Stimulated activated naive CD8-positive, alpha-beta T cell treated with anti-CD3 and anti-CD28 coated beads, Interleukin-15, Interleukin-2, amounts not matched to agents 100 U/mL and 50 U/mL, for 24 hours (primary cell): ENCODE measurements at regions not wholly inside any gene's neighbourhood (a gene's known extent, or its start where the extent isn't known, plus 50 kb on each side); places are given as distances from the start of the nearest gene placed in this dataset.

Experiments
- ATAC-seq: fragments of 150-1000 bp; cut with Tn5 transposase; one replicate; pipeline ENCODE4 v1.10.0; 2021
- DNase-seq: peaks from one replicate; pipeline ENCODE4 v3.0.0; 2021

DNA sequence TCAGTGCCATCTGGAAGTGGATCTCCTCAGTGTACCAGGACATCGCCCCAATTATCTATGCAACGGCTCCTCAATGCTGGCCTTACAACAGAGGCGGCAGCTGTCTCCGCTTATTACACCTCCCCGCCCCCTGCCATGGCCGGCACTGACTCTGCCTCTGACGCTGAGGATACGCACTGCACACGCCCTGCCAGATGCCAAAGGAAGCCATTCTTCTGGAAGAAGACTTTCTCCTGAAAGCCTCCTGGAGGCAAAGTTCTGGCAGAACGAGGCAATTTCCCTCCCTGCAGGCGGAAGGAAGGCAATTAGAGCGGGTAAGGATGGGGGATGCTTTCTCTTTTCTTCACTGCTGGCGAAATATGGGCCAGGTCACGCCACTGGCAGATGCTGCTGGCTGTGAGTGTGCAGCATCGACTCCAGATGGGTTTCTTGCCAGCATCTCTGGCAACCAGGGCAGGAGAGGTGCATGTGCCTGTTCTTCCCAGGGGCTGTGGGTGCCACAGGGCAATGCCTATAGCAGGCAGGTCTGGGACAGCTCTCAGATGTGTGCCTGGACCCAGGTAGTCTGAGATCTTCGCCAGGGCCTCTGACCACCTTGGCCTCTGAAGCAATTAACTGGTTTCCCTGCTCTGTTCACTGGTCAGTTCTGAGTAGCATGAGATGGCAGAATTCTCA lies 62.2 kb upstream of the MRPS22 start:
- ATAC-seq (no peak), DNase-seq (no peak)

DNA sequence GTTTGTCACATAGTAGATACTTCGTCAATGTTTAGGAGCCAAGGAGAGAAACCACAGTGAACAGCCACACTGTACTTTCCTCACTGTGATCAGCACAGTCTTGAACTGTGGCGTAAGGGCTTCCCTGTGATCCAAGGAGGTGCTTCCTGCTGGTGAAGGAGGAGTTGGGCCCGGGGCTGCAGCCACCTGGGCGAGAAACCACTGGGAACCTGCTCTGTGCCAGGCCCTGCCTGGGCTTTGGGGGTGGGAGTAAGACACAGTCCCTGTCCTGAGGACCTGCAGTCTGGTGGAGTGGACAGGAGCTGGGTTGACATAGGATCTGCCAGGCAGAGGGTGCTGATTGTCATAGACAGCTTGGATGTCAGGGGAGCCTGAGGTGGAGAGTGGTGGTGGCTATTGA lies 60.5 kb upstream of the MRPS22 start:
- no peak for DNase-seq
- ATAC-seq = no peak

DNA sequence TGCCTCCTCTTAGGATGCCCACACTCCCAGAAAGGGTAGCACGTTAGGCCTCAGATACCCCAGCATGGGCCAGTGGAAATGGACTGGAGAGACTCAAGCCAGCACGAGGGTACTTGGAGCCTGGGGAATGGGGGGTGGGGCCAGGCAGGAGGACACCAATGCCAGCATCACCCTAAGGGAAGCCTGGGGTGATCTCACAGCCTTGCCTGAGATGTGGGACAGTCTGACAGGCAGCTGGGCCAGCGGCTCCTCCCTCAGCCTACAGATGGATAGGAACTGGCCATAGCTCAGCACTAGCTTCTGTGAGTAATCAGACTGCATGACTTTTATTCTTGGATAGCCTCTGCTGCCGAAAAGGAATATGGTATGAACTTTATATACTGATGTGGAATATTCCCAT lies 59.6 kb upstream of the MRPS22 start:
- DNase-seq (no peak), ATAC-seq (no peak)

DNA sequence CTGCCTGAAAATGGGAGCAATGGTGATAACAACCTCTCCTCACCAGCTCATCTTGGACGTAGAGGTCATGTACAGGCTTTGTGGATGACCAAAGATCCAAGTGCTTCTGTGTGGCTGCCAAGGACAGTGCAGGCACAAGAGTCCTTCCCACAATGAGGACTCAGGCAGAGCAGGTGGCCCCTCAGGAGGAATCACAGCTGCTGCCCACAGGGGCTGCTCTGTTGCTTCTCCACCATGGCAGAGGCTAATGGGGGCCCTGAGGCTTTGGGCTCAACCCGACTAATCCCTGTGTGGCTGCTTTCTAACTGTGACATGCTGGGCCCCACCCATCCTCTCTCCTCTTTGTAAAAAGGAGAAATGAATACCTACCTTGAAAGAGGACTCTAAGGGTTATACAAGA lies 58.1 kb upstream of the MRPS22 start:
- no peak for ATAC-seq

DNA sequence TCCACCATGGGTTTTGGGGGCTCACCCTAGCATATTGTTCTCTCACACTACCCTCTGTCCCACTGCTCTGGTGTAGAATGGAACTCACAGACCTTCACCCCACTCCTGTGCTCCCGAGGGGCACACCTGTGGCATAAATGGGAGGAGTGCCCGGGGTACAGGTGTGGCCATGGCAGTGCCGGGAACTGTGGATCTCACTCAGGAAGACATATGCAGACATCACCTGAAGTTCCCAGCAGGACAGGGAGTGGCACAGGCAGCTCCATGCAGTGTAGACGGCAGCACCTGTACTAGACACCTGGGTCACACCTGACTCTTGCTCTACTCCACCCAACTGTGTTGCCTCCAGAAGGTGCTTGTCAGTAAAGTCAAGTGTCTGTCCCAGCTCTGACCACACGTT lies 57.6 kb upstream of the MRPS22 start:
- DNase-seq = no peak

More for the DNA sequence above, 58.1 kb upstream of the MRPS22 start:
- no peak for DNase-seq

DNA sequence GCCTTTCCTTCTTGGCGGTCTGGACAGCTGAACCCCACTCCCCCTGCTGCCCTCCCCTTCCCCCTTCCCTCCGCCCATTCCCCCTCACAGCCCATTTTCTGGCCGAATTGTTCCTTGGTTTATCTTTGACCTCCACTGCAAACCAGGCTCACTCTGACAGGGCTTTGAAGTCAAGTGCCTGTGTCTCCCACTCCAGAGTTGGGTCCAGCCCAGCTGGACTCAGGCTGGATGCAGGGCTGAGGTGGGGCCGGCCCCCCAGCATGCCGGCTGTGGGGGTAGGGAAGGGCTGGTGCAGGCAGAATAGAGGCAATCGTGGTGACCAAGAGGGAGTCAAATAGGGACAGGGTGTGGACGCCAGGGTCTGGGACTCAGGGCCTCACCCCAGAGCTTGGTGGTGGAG lies 57.0 kb upstream of the MRPS22 start:
- DNase-seq = no peak
- ATAC-seq = no peak

More for the DNA sequence above, 57.6 kb upstream of the MRPS22 start:
- no peak for ATAC-seq

DNA sequence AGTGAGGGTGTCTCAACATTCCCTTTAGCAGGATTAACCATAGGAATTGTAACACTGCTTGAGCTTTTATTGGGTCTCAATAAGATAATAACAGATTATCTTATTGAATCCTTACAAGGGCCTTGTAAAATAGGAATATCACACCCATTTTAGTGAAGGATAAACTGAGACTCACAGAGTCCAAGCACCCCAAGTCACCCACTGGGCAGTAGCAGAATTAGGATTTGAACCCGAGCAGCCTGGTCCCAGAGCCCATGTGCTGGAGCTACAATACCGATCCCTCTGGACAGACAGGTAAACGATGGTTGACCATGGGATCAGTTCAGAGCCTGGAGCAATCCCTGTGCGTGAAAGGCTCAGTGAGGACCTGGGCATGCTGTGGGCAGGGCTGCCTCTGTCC lies 56.3 kb upstream of the MRPS22 start:
- ATAC-seq = no peak
- DNase-seq = no peak

DNA sequence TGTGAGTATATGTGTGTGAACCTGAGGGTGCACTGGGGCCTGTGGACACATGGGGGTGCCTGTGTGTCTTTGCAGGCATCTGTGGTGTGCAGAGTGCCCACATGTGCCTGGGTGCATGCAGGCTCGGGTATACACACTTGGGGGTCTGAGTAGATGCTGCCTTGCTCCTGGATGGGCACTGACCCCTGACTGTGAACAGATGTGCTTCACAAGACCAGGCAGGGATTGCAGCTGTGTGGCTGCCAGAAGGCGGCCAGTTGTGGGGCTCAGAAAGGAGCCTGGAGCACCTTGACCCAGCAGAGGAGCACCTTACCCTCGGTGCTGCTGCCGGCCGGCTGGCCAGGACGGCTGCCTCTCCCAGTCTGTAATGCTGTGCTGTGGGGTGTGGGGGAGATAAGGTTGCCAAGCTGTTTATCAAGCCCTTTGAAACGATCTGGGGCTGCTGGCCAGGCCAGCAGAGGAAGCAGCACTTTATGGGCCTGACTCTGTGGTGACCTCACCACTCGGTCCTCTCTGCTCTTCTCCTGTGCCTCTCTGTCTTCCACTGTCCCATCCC lies 55.5 kb upstream of the MRPS22 start:
- ATAC-seq = peak; percentile 5
- no peak for DNase-seq

DNA sequence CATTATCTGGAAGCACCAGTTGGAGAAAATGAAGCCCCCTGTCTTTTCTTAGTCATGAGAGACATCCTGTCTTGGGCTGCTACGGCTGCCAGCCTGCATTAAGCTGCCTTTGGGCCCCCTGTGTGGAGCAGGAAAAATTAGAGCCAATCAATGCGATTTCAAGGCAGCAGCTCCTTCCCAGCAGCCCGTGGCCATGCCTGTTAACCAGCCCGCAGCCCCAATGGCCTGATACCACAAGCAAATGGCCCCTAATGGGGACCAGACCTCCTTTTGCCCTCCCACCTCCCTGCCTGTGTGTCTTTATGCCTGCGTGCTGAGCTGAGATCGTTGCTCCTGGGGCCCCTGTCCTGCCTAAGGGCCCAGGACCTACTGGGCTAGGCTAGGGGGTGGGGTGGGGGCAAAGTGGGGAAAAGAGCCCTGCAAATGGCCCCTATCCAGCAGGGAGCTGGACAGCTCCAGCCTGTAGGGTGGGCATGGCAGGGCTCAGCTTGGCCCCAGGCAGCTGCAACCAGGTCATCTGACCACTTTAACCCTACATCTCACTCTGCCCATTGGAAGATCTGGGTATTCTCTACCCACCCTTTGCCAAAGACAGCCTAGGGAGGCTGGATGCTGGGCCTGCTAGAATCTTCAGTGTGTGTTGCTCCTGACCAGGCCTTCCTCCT lies 53.8 kb upstream of the MRPS22 start:
- DNase-seq = no peak
- no peak for ATAC-seq

DNA sequence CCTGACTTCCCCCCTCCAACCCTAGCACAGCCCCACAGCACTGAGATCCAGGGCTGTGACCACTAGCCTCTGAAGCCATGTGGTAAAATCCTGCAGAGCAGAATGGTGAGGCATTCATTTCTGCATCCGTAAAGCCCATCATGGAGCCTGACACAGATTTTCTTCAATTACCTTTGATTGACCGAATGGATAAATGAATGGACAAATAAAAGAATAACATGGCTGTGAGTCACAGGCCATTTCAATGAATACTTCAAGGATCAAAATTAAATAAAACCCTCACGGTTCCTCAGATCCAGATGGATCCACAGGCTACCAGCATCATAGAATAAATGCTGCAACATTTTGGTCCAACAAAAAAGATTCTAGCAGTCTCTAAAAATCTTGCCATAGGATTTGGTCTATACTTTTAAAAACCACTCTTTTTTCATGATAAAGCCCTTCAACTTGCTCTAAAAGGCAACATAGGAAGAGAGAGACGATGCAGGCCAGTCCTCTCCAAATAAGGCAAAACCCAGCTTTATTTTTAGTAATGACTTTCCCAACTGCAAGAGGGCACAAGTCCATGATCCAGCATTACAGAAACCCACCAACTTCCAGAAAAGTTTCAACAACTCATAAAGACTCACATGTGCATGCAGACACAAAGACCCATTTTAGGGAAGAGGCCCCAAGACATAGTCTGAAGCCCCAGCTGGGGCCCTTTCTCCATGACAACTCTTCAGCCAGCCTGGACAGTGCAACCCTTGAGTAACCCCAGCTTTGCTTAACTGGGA lies 52.4 kb upstream of the MRPS22 start:
- ATAC-seq (no peak), DNase-seq (no peak)

DNA sequence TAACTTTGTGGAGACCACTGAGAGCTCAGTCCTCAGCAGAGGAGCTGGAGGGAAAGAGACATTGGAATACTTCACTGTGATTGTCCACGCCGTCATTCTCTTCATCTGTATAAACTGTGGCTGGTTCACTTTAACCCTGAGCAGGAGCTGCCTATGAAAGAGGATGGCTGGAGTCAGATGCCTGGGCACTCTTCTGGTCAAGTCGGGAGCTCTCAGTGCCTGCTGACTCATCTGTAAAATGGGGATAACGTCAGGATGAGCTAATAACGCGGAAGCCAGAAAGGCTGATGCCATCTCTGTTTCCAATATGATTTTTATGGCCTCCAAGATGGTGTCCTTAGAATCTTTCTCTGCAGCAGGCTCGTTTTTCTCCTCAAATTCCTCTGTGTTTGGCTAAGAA lies 51.6 kb upstream of the MRPS22 start:
- ATAC-seq = no peak
- DNase-seq = no peak

DNA sequence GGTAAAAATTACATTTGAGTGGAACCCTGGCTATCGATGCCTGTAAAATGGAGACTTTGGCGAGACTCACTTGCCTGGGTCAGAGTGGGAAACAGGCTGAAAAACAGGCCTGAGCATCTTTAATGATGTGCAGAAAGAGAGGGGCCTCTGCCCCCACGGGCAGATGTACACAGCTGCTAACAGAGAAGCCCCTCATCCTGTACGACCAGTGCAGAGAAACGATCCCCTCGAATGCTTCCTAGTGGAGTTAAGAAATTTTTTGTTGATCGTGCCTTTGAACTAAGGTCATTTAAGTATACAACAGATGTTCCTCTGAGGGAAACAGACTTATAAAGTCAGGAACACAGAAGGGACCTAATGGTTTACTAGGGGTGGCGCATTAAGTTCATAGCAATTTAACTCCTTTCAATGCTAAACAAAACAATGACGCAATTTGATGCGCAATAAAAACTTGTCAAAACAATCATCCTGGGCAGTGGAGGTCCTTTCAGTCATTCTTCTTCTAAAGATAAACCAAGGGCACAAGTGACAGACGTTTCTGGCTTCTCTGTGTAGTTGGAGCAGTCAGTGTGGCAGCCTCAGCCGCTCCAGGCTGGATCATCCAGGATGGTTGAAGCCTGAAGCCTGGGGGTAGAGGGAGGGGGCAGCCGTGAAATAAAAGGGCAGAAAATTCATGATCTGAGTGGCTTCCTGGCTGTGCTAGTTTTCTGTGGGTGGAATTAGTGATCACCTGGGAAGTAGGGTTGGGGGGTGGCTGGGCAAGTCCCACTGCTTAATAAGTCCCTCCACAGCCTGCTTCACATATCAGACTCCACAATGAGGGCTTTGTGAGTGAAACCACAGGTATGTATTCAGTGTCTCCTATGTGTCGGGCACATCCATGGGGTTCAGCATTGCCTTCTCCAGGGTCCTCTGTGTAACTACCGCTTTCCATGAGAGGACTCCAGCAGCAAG lies 50.8 kb upstream of the MRPS22 start:
- no peak for ATAC-seq
- DNase-seq = no peak

DNA sequence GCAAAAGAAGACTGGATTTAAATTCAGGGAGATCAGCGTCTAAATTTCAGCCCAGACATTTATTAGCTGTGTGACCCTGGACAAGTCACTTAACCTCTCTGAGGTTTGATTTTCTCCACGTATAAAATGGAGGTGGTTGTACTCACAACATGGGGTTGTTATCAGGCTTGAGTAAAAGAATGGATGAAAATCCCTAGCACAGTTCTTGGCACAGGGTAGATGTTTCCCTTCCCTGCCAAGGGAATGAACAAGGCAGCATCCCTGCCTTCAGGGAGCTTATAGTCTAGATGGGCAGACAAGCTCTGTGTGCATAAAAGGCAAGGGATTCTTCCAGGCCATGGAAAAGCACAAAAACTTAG lies 50.2 kb upstream of the MRPS22 start:
- ATAC-seq = no peak
- no peak for DNase-seq
